Colonic mucosa (tissue), 4 donors: ENCODE measurements at regions not wholly inside any gene's neighbourhood (a gene's known extent, or its start where the extent isn't known, plus 50 kb on each side); places are given as distances from the start of the nearest gene placed in this dataset.

Experiments
- DNase-seq: peaks from one replicate; pipeline ENCODE4 v3.0.0-alpha.2; 2020
- H3K27ac ChIP-seq: fragments of 200-600 bp; one replicate; pipeline ENCODE4 v1.8.0; 2021
- H3K27me3 ChIP-seq: fragments of 200-600 bp; one replicate; pipeline ENCODE4 v1.8.0; 2021
- H3K36me3 ChIP-seq: fragments of 200-600 bp; one replicate; pipeline ENCODE4 v1.8.0; 2021
- H3K4me1 ChIP-seq: fragments of 200-600 bp; one replicate; pipeline ENCODE4 v1.8.0; 2021; ENCODE audit warnings: mild to moderate bottlenecking
- H3K4me3 ChIP-seq: fragments of 200-600 bp; one replicate; pipeline ENCODE4 v1.8.0; 2021
- H3K9ac ChIP-seq, 2 donors: one replicate each; pipeline ENCODE4 v1.7.0; 2013; ENCODE audit warnings: control low read depth in 2 of 2, low read depth in 2 of 2, low read length in 2 of 2
- H3K9me3 ChIP-seq: fragments of 200-600 bp; one replicate; pipeline ENCODE4 v1.8.0; 2021
- CTCF ChIP-seq: fragments of 200-600 bp; IDR thresholded peaks from one replicate; pipeline ENCODE4 v1.8.0; 2022; ENCODE audit warnings: antibody characterized with exemption, mild to moderate bottlenecking
- intact Hi-C: fragments of 100-400 bp; cut with DNase I; formaldehyde crosslinking; loops from one replicate; pipeline ENCODE4 v1.14.1; 2022
- donor health status: healthy.
- donor health status: DM: no; HTN: no; CAD: no.
- donor health status: DM: no; HTN: no; CAD: no.

GRCh38 chr6:99846006-99846405, 148.0 kb downstream of the MCHR2 start:
- H3K9ac ChIP-seq = no peak overlapping the region
- no peaks in the 10 kb centered on the region for H3K27me3 ChIP-seq
- no peak for TF ChIP-seq CTCF
- H3K4me1 ChIP-seq = no peaks in the 10 kb centered on the region
- no peak for DNase-seq
- no peaks in the 10 kb centered on the region for H3K9me3 ChIP-seq
- intact Hi-C loops = no loop called here
- H3K36me3 ChIP-seq = no peaks in the 10 kb centered on the region
- H3K4me3 ChIP-seq = no peak overlapping the region
- H3K27ac ChIP-seq = no peak overlapping the region

- H3K27me3 ChIP-seq = no peaks in the 10 kb centered on the region
- H3K9me3 ChIP-seq = no peaks in the 10 kb centered on the region
- no peaks in the 10 kb centered on the region for H3K36me3 ChIP-seq
- no peak for DNase-seq
- TF ChIP-seq CTCF = no peak
- intact Hi-C loops = no loop called here
- no peak overlapping the region for H3K27ac ChIP-seq
- no peak overlapping the region for H3K4me3 ChIP-seq
- no peak overlapping the region for H3K9ac ChIP-seq
- H3K4me1 ChIP-seq = no peaks in the 10 kb centered on the region
These were observed 143.2 kb downstream of the MCHR2 start for GRCh38 chr6:99850841-99851240.

- Histone ChIP-seq H3K4me1 (no peaks in the 10 kb centered on the region), H3K9ac (no peak overlapping the region), H3K27me3 (no peaks in the 10 kb centered on the region), H3K9me3 (no peaks in the 10 kb centered on the region), H3K4me3 (no peak overlapping the region), H3K36me3 (no peaks in the 10 kb centered on the region), H3K27ac (no peak overlapping the region)
- intact Hi-C loops = no loop called here
- no peak for DNase-seq
- no peak for TF ChIP-seq CTCF
These were observed 142.0 kb downstream of the MCHR2 start for GRCh38 chr6:99852031-99852430.

- no peak for DNase-seq
- no peaks in the 10 kb centered on the region for H3K4me1 ChIP-seq
- intact Hi-C loops = no loop called here
- H3K27ac ChIP-seq = no peak overlapping the region
- H3K9me3 ChIP-seq = no peaks in the 10 kb centered on the region
- H3K36me3 ChIP-seq = no peaks in the 10 kb centered on the region
- H3K4me3 ChIP-seq = no peak overlapping the region
- TF ChIP-seq CTCF = no peak
- H3K9ac ChIP-seq = no peak overlapping the region
- H3K27me3 ChIP-seq = no peaks in the 10 kb centered on the region
These were observed 127.0 kb downstream of the MCHR2 start for GRCh38 chr6:99867026-99867425.

GRCh38 chr6:99868074-99868702, 125.8 kb downstream of the MCHR2 start:
- no peak overlapping the region for H3K9ac ChIP-seq
- no peaks in the 10 kb centered on the region for H3K36me3 ChIP-seq
- TF ChIP-seq CTCF = peak; percentile 82
- no peaks in the 10 kb centered on the region for H3K27me3 ChIP-seq
- no peak overlapping the region for H3K4me3 ChIP-seq
- no peaks in the 10 kb centered on the region for H3K9me3 ChIP-seq
- H3K4me1 ChIP-seq = no peaks in the 10 kb centered on the region
- H3K27ac ChIP-seq = no peak overlapping the region
- intact Hi-C loops = no loop called here
- peak; percentile 74 for DNase-seq
